GM13976 (cell line): ENCODE measurements at regions not wholly inside any gene's neighbourhood (a gene's known extent, or its start where the extent isn't known, plus 50 kb on each side); places are given as distances from the start of the nearest gene placed in this dataset.

Source experiments
- DNase-seq: peaks from one replicate; pipeline ENCODE4 v3.0.0; 2012; ENCODE audit warnings: low spot score
- CTCF ChIP-seq: IDR thresholded peaks from 2 replicates; pipeline ENCODE4 v1.5.1; 2012; ENCODE audit warnings: borderline replicate concordance, mild to moderate bottlenecking; ENCODE audit not compliant: insufficient read depth; ENCODE audit errors: extremely low read depth, missing control alignments, control extremely low read depth
- in situ Hi-C: fragments of 300-500 bp; cut with MboI; formaldehyde crosslinking; loops from one replicate; pipeline ENCODE4 v1.12.0; 2022; ENCODE audit warnings: low sequenced_read_pairs, mixed read lengths, inconsistent platforms; ENCODE audit not compliant: unreplicated experiment

- in situ Hi-C loops = no loop called here
- DNase-seq = no peak
- TF ChIP-seq CTCF = no peak
Observed at GRCh38 chr2:5938566-5938896, 246.3 kb downstream of the SOX11 start.

GRCh38 chr2:5939553-5939952, 247.4 kb downstream of the SOX11 start:
- in situ Hi-C loops = no loop called here
- no peak for DNase-seq
- no peak for TF ChIP-seq CTCF

- TF ChIP-seq CTCF = no peak
- no peak for DNase-seq
- in situ Hi-C loops = no loop called here
Observed at GRCh38 chr2:5940596-5941535, 248.7 kb downstream of the SOX11 start.

- TF ChIP-seq CTCF = no peak
- in situ Hi-C loops = no loop called here
- no peak for DNase-seq
Observed at GRCh38 chr2:5942204-5942603, 250.0 kb downstream of the SOX11 start.

GRCh38 chr2:5945742-5946141, 253.6 kb downstream of the SOX11 start:
- no peak for DNase-seq
- in situ Hi-C loops = no loop called here
- no peak for TF ChIP-seq CTCF

GRCh38 chr2:5946225-5947115, 254.3 kb downstream of the SOX11 start:
- TF ChIP-seq CTCF = no peak
- DNase-seq = no peak
- in situ Hi-C loops = no loop called here
